ENCODE measurements at regions not wholly inside any gene's neighbourhood (a gene's known extent, or its start where the extent isn't known, plus 50 kb on each side); places are given as distances from the start of the nearest gene placed in this dataset.
"Not testable (repeated sequence)": the region's sequence is repeated elsewhere in the genome, so short reads cannot be mapped to it uniquely, and the experiment has no call there.

- DNase-seq (ENCODE audit: low spot score), result no peak
Measured at GRCh38 chr10:130512936-130513335, 376.7 kb downstream of the GLRX3 start.

GRCh38 chr10:130513686-130514476 is 377.7 kb downstream of the GLRX3 start:
- DNase-seq (ENCODE audit: low spot score), result no peak

DNA sequence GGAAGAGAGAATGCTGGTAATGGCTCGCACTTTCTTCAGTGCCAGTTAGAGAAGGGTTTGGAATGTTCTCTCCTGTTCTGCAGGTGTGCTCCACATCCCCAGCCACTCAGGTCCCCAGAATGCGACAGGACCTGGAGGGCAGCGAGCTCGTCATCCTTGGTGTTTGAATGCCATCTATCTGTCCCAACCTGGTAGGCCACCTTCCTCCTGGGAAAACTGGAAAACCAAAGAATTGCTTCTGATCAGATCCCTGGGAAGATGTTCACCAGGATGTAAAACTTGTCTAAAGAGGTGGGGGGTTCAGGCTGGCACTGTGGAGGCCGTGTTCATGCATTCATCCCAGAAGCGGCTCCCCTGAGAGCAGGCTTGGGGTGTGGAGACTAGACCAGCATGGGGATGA is 379.5 kb downstream of the GLRX3 start:
- DNase-seq (ENCODE audit: low spot score), result no peak

DNA sequence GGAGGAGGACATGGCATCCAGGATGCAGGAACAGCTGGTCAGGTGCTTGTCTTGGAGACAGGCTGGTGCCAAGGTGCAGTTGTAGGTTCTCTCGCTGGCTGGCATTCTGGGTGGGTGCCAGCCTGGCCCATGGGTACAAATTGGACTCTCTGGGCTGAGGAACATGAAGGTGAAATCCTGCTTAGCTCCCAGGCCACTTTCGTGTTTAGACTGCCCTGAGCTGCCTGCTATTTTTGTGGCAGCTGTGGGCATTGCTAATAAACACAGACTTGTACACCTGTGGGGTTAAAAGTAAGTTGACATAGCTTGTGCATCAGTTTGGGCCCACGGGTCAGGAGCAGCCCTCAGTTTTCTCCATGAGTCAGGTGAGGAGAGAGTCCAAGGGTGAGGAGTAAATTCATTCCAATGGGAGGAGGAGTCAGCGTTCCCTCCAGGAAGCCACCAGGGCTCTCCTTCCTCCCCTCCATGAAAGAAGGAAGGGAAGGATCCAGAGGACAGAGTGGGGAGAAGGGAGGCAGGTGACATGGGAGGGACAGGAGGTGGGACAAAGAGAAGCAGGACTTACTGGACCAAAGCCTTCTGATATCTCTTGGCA is 380.0 kb downstream of the GLRX3 start:
- no peak for DNase-seq (ENCODE audit: low spot score)

- DNase-seq (ENCODE audit: low spot score), result not testable (repeated sequence)
Measured at GRCh38 chr10:130518921-130519320, 382.7 kb downstream of the GLRX3 start.

GRCh38 chr10:130519791-130520190 is 383.6 kb downstream of the GLRX3 start:
- no peak for DNase-seq (ENCODE audit: low spot score)

- DNase-seq (ENCODE audit: low spot score), result no peak
Measured at GRCh38 chr10:130531312-130531711, 395.1 kb downstream of the GLRX3 start.

GRCh38 chr10:130541090-130541489 is 404.9 kb downstream of the GLRX3 start:
- DNase-seq (ENCODE audit: low spot score), result no peak

- DNase-seq (ENCODE audit: low spot score), result no peak
Measured at GRCh38 chr10:130542761-130543160, 406.6 kb downstream of the GLRX3 start.

GRCh38 chr10:130543794-130544193 is 407.6 kb downstream of the GLRX3 start:
- no peak for DNase-seq (ENCODE audit: low spot score)

DNA sequence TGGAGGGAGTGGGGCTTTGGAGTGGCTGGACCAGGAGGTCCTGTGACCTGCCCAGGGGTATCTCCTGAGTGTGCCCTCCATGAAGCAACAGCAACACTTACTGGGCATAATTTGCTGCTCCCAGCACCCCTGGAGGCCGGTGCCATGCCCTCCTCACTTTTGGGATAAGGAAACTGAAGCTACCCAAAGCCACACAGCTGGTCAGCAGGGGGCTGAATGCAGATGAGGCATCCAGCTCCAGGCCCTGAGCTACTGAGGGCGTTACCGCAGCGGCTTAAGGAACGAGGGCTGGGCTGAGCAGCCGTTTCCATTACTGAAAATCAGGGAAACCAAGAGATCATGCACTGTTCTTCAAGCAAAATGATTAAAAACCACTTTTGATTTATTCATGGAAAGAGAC is 408.9 kb downstream of the GLRX3 start:
- DNase-seq (ENCODE audit: low spot score), result no peak

DNA sequence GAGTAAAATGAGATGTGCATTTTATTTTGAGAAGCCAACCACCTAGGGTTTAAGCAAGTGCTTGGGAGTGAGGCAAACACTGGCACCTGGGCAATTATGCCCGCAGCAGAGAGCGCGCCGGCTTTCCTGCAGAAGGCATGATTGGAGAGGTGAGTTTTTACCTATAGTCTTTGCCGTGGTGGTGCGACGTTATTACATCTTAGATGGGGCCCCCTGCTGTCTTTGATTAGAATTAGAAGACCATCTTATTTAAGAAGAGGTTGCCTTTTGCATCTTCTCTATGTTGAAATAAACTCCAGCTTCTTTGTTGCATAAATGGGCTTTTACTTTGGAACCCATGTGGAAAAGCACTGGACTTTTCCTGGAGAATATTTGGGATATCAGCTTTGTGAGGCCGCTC is 409.5 kb downstream of the GLRX3 start:
- no peak for DNase-seq (ENCODE audit: low spot score)

GRCh38 chr10:130546841-130547240 is 410.6 kb downstream of the GLRX3 start:
- no peak for DNase-seq (ENCODE audit: low spot score)

- DNase-seq (ENCODE audit: low spot score), result no peak
Measured at GRCh38 chr10:130547368-130547767, 411.2 kb downstream of the GLRX3 start.

GRCh38 chr10:130550952-130551674 is 414.9 kb downstream of the GLRX3 start:
- DNase-seq (ENCODE audit: low spot score), result no peak

- DNase-seq (ENCODE audit: low spot score), result no peak
Measured at GRCh38 chr10:130551676-130552075, 415.5 kb downstream of the GLRX3 start.

DNA sequence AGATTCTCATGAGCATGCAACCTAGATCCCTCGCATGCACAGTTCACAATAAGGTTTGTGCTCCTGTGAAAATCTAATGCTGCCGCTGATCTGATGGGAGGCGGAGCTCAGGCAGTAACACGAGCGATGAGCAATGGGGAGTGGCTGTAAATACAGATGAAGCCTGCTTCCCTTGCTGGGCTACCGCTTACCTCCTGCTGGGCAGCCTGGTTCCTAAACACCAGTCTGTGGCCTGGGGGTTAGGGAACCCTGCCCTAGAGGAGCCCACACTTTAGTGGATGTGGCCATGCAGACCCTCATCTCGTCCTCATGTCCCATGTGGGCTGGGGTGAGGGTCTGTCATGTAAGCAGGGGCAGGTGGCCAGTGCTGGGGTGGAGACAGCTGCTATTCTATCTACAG is 417.6 kb downstream of the GLRX3 start:
- DNase-seq (ENCODE audit: low spot score), result no peak

DNA sequence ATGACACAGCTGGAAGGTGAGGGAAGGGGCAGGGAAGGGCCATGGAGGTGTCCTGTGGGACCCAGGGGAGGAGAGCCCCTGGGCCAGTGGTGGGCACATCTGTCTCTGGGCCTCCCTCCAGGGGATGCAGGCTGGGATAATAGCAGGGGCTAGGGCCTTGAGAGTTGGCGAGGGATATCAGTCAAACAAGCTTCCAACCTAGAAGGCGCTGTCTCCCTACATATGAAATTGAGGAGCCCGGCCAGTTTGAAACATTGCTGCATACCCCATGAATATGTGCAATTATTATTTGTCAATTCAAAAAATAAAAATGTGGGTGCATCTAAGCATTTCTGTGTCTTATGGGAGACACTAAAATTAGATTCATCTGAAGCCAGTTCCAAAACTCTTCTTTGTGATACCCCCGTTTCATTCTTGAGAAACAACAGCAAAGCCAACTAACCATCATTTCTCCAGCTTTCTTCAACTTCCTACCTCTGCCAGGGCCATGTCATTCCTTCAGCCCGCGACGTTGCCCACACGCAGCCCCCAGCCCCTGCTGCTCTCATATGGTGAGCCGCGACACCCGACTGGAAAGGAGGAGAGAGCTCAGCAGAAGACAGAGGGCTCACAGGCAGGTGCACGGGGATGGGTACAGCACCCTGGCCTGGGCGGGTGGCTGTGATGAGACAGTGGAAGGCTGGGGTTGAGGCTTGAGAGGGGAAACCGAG is 418.7 kb downstream of the GLRX3 start:
- DNase-seq (ENCODE audit: low spot score), result no peak

DNA sequence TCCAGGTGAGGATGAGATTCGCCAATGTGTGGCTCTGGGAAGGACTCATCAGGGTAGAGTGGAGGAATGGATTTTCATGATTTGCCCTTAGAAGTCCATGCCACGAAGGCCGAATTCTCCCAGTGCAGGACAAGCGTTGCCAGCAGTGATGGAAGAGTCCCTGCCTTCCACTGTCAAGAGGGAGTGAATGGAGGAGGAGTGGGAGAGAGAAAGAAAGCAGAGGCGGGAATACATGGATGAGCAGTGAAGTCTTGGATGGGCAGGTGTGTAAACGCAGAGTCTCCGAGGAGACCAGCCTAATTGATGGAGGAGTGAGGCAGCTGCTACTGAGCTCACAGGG is 419.2 kb downstream of the GLRX3 start:
- DNase-seq (ENCODE audit: low spot score), result no peak

GRCh38 chr10:130557181-130557845 is 421.1 kb downstream of the GLRX3 start:
- no peak for DNase-seq (ENCODE audit: low spot score)

- DNase-seq (ENCODE audit: low spot score), result no peak
Measured at GRCh38 chr10:130558746-130559546, 422.8 kb downstream of the GLRX3 start.
